ENCODE measurements at regions not wholly inside any gene's neighbourhood (a gene's known extent, or its start where the extent isn't known, plus 50 kb on each side); places are given as distances from the start of the nearest gene placed in this dataset.
A peak's percentile ranks its signal among the peaks of the same experiment; 100 is the strongest.

GRCh38 chr5:42022383-42022972 is 97.4 kb downstream of the FBXO4 start:
- Mint-ChIP-seq H3K27ac (ENCODE audit: unreplicated experiment) (peak overlapping the region; percentile 60), H3K4me3 (ENCODE audit: unreplicated experiment) (no peak overlapping the region), H3K27me3 (ENCODE audit: low read depth, unreplicated experiment) (no peaks in the 10 kb centered on the region), H3K9me3 (ENCODE audit: unreplicated experiment) (no peaks in the 10 kb centered on the region), H3K4me1 (ENCODE audit: low read depth, unreplicated experiment) (peaks cover 24% of the 10 kb centered on the region), H3K36me3 (ENCODE audit: low read depth, unreplicated experiment) (no peaks in the 10 kb centered on the region)
- Histone ChIP-seq H3K27ac (ENCODE audit: low read depth, low read length) (no peak overlapping the region), H3K36me3 (ENCODE audit: insufficient read depth, low read length) (no peaks in the 10 kb centered on the region), H3K4me2 (ENCODE audit: low read length) (no peak overlapping the region), H3K79me2 (ENCODE audit: insufficient read depth, low read length) (no peaks in the 10 kb centered on the region), H2AFZ (ENCODE audit: low read depth, low read length) (no peak overlapping the region), H4K20me1 (ENCODE audit: insufficient read depth, low read length) (no peaks in the 10 kb centered on the region), H3K4me3 (ENCODE audit: insufficient read depth, low read depth, low read length) (no peak overlapping the region), H3K4me1 (ENCODE audit: insufficient read depth, low read length) (no peaks in the 10 kb centered on the region), H3K9me3 (ENCODE audit: insufficient read depth, low read depth, low read length) (no peaks in the 10 kb centered on the region), H3K27me3 (ENCODE audit: insufficient read depth, low read length) (no peaks in the 10 kb centered on the region), H3K9ac (ENCODE audit: low read length) (no peak overlapping the region)
- FAIRE-seq (no peak), DNase-seq (ENCODE audit: low read depth) (no peak)
- TF ChIP-seq EZH2 (IDR thresholded peaks at IDR 0.05; ENCODE audit: insufficient read depth, low read length): no peak
- TF ChIP-seq CTCF (IDR thresholded peaks at IDR 0.05; ENCODE audit: insufficient read depth, low read depth, low read length): no peak

GRCh38 chr5:42026446-42026845 is 101.4 kb downstream of the FBXO4 start:
- Histone ChIP-seq H3K4me2 (ENCODE audit: low read length) (no peak overlapping the region), H3K36me3 (ENCODE audit: insufficient read depth, low read length) (no peaks in the 10 kb centered on the region), H3K9ac (ENCODE audit: low read length) (no peak overlapping the region), H3K27ac (ENCODE audit: low read depth, low read length) (no peak overlapping the region), H2AFZ (ENCODE audit: low read depth, low read length) (no peak overlapping the region), H3K9me3 (ENCODE audit: insufficient read depth, low read depth, low read length) (no peaks in the 10 kb centered on the region), H4K20me1 (ENCODE audit: insufficient read depth, low read length) (no peaks in the 10 kb centered on the region), H3K79me2 (ENCODE audit: insufficient read depth, low read length) (no peaks in the 10 kb centered on the region), H3K27me3 (ENCODE audit: insufficient read depth, low read length) (no peaks in the 10 kb centered on the region), H3K4me3 (ENCODE audit: insufficient read depth, low read depth, low read length) (no peak overlapping the region), H3K4me1 (ENCODE audit: insufficient read depth, low read length) (no peaks in the 10 kb centered on the region)
- FAIRE-seq (no peak), DNase-seq (ENCODE audit: low read depth) (no peak)
- H3K4me1 Mint-ChIP-seq (ENCODE audit: low read depth, unreplicated experiment): peaks cover 17% of the 10 kb centered on the region
- no peak overlapping the region for H3K27ac Mint-ChIP-seq (ENCODE audit: unreplicated experiment)
- peaks cover 4% of the 10 kb centered on the region for H3K9me3 Mint-ChIP-seq (ENCODE audit: unreplicated experiment)
- no peak for TF ChIP-seq CTCF (IDR thresholded peaks at IDR 0.05; ENCODE audit: insufficient read depth, low read depth, low read length)
- TF ChIP-seq EZH2 (IDR thresholded peaks at IDR 0.05; ENCODE audit: insufficient read depth, low read length): no peak
- H3K36me3 Mint-ChIP-seq (ENCODE audit: low read depth, unreplicated experiment): no peaks in the 10 kb centered on the region
- no peak overlapping the region for H3K4me3 Mint-ChIP-seq (ENCODE audit: unreplicated experiment)
- H3K27me3 Mint-ChIP-seq (ENCODE audit: low read depth, unreplicated experiment): no peaks in the 10 kb centered on the region

GRCh38 chr5:42032137-42032536 is 107.1 kb downstream of the FBXO4 start:
- peaks cover 4% of the 10 kb centered on the region for H3K9me3 Mint-ChIP-seq (ENCODE audit: unreplicated experiment)
- H3K27me3 ChIP-seq (ENCODE audit: insufficient read depth, low read length): no peaks in the 10 kb centered on the region
- H3K27me3 Mint-ChIP-seq (ENCODE audit: low read depth, unreplicated experiment): no peaks in the 10 kb centered on the region
- H3K9me3 ChIP-seq (ENCODE audit: insufficient read depth, low read depth, low read length): peaks cover 3% of the 10 kb centered on the region
- H3K9ac ChIP-seq (ENCODE audit: low read length): no peak overlapping the region
- no peaks in the 10 kb centered on the region for H3K79me2 ChIP-seq (ENCODE audit: insufficient read depth, low read length)
- no peaks in the 10 kb centered on the region for H3K36me3 ChIP-seq (ENCODE audit: insufficient read depth, low read length)
- no peaks in the 10 kb centered on the region for H3K4me1 ChIP-seq (ENCODE audit: insufficient read depth, low read length)
- no peaks in the 10 kb centered on the region for H4K20me1 ChIP-seq (ENCODE audit: insufficient read depth, low read length)
- TF ChIP-seq EZH2 (IDR thresholded peaks at IDR 0.05; ENCODE audit: insufficient read depth, low read length): no peak
- no peak for TF ChIP-seq CTCF (IDR thresholded peaks at IDR 0.05; ENCODE audit: insufficient read depth, low read depth, low read length)
- no peaks in the 10 kb centered on the region for H3K36me3 Mint-ChIP-seq (ENCODE audit: low read depth, unreplicated experiment)
- DNase-seq (ENCODE audit: low read depth): no peak
- no peak overlapping the region for H2AFZ ChIP-seq (ENCODE audit: low read depth, low read length)
- no peak overlapping the region for H3K4me3 Mint-ChIP-seq (ENCODE audit: unreplicated experiment)
- H3K27ac Mint-ChIP-seq (ENCODE audit: unreplicated experiment): no peak overlapping the region
- H3K4me3 ChIP-seq (ENCODE audit: insufficient read depth, low read depth, low read length): no peak overlapping the region
- no peak overlapping the region for H3K4me2 ChIP-seq (ENCODE audit: low read length)
- FAIRE-seq: no peak
- H3K4me1 Mint-ChIP-seq (ENCODE audit: low read depth, unreplicated experiment): peaks cover 6% of the 10 kb centered on the region
- no peak overlapping the region for H3K27ac ChIP-seq (ENCODE audit: low read depth, low read length)

All from astrocyte (in vitro differentiated cells and primary cell).